Endothelial cell of umbilical vein (primary cell): ENCODE measurements at regions not wholly inside any gene's neighbourhood (a gene's known extent, or its start where the extent isn't known, plus 50 kb on each side); places are given as distances from the start of the nearest gene placed in this dataset.

ENCODE experiments used
- BruUV-seq: library from RNA; stranded (reverse); fragments of 400-500 nt; replicated peaks from 2 replicates; lab custom pipeline; 2021; lab: Mats Ljungman, UMichigan
- CTCF ChIA-PET: fragments of 300-600, 350-600 bp; sonication (Branson Sonifier 250); formaldehyde crosslinking; loops from one replicate; lab custom pipeline; 2021; ENCODE audit warnings: antibody characterized with exemption, inconsistent platforms; lab: Charles Lee
- POLR2A ChIA-PET: fragments of 300-600, 350-600 bp; sonication (Branson Sonifier 250); formaldehyde crosslinking; loops from one replicate; lab custom pipeline; 2021; ENCODE audit warnings: antibody characterized with exemption, inconsistent platforms; lab: Charles Lee
- DNase-seq: peaks from one replicate; pipeline ENCODE4 v3.0.0-alpha.2; 2011; ENCODE audit warnings: low read depth, low spot score
- FAIRE-seq: peaks from 2 replicates; lab custom pipeline; 2011; peaks lifted over from hg19 to GRCh38; lab: Jason Lieb, UNC
- H2AFZ ChIP-seq: 2 replicates; pipeline ENCODE4 v1.6.0; 2012; ENCODE audit warnings: low read depth, low read length, control low read depth, inconsistent platforms
- H3K27ac ChIP-seq: 2 replicates; pipeline ENCODE4 v1.5.1; 2011; ENCODE audit warnings: low read depth, mild to moderate bottlenecking, control low read depth, low read length, moderate library complexity; ENCODE audit not compliant: insufficient read depth
- H3K27me3 ChIP-seq, 2 experiments: 2 replicates each; pipeline versions ENCODE4 v1.6.0 to v1.6.1; 2011; ENCODE audit warnings: low read length in 2 of 2, mixed read lengths in 1 of 2; ENCODE audit not compliant: control insufficient read depth in 2 of 2, insufficient read depth in 2 of 2
- H3K36me3 ChIP-seq, 2 experiments: 2 replicates in 1 of 2; 3 replicates in 1 of 2; pipeline ENCODE4 v1.5.1; 2011; ENCODE audit warnings: low read length in 2 of 2, mild to moderate bottlenecking in 1 of 2, moderate library complexity in 1 of 2; ENCODE audit not compliant: control insufficient read depth in 2 of 2, insufficient read depth in 2 of 2; ENCODE audit errors: extremely low read depth in 1 of 2
- H3K4me1 ChIP-seq: 3 replicates; pipeline ENCODE4 v1.5.1; 2011; ENCODE audit warnings: mild to moderate bottlenecking, low read length; ENCODE audit not compliant: control insufficient read depth, insufficient read depth; ENCODE audit errors: extremely low read depth
- H3K4me2 ChIP-seq: 2 replicates; pipeline ENCODE4 v1.6.1; 2011; ENCODE audit warnings: low read length, control low read depth, mixed read lengths; ENCODE audit not compliant: insufficient read depth
- H3K4me3 ChIP-seq, 3 experiments: fragments of 200-600 bp in 1 of 3; sonication (generic), shearing (Covaris generic) in 1 of 3; replicated peaks in 1 of 3; 2 replicates each; pipeline ENCODE4 v1.5.1; 2011 to 2016; ENCODE audit warnings: control low read depth in 3 of 3, low read length in 3 of 3, mild to moderate bottlenecking in 2 of 3, inconsistent platforms in 1 of 3, low read depth in 1 of 3, moderate library complexity in 1 of 3; ENCODE audit not compliant: insufficient read depth in 1 of 3
- H3K79me2 ChIP-seq: 2 replicates; pipeline ENCODE4 v1.6.0; 2012; ENCODE audit warnings: low read length, inconsistent platforms; ENCODE audit not compliant: control insufficient read depth, insufficient read depth
- H3K9ac ChIP-seq: replicated peaks from 2 replicates; pipeline ENCODE3; 2011; ENCODE audit warnings: low read length, control low read depth; ENCODE audit not compliant: insufficient read depth; ENCODE audit errors: extremely low read depth
- H3K9me1 ChIP-seq: replicated peaks from 3 replicates; pipeline ENCODE4 v1.6.0; 2011; ENCODE audit warnings: mild to moderate bottlenecking, low read length; ENCODE audit not compliant: control insufficient read depth, insufficient read depth; ENCODE audit errors: extremely low read depth
- H3K9me3 ChIP-seq: replicated peaks from 2 replicates; pipeline ENCODE4 v1.5.1; 2012; ENCODE audit warnings: low read length, inconsistent platforms; ENCODE audit not compliant: control insufficient read depth, insufficient read depth
- H4K20me1 ChIP-seq: replicated peaks from 2 replicates; pipeline ENCODE3; 2011; ENCODE audit warnings: mild to moderate bottlenecking, low read length; ENCODE audit not compliant: control insufficient read depth, insufficient read depth; ENCODE audit errors: extremely low read depth
- EZH2 ChIP-seq: IDR thresholded peaks from 2 replicates; pipeline ENCODE4 v1.6.1; 2012; ENCODE audit warnings: borderline replicate concordance, low read depth, mild to moderate bottlenecking, moderate library complexity, low read length, inconsistent platforms; ENCODE audit not compliant: severe bottlenecking
- FOS ChIP-seq: IDR thresholded peaks from 2 replicates; pipeline ENCODE4 v1.6.1; 2011; ENCODE audit warnings: mild to moderate bottlenecking, low read length, moderate library complexity, borderline replicate concordance; ENCODE audit not compliant: insufficient read depth
- GATA2 ChIP-seq: IDR thresholded peaks from 2 replicates; pipeline ENCODE4 v1.7.0; 2011; ENCODE audit warnings: low read depth, mild to moderate bottlenecking, moderate library complexity, mixed read lengths, low read length; ENCODE audit not compliant: insufficient read length, insufficient read depth
- JUN ChIP-seq: IDR thresholded peaks from 2 replicates; pipeline ENCODE4 v1.6.1; 2011; ENCODE audit warnings: borderline replicate concordance, low read depth; ENCODE audit not compliant: insufficient read length, insufficient read depth
- MYC ChIP-seq: IDR thresholded peaks from one replicate; pipeline ENCODE4 v1.6.1; 2011; ENCODE audit warnings: mild to moderate bottlenecking, low read depth, low read length
- POLR2A ChIP-seq: IDR thresholded peaks from 2 replicates; pipeline ENCODE4 v1.6.1; 2012; ENCODE audit warnings: low read depth, mild to moderate bottlenecking, control low read depth, low read length
- POLR2AphosphoS5 ChIP-seq: IDR thresholded peaks from 2 replicates; pipeline ENCODE4 v1.6.1; 2012; ENCODE audit warnings: low read depth, mild to moderate bottlenecking, control low read depth, low read length, moderate library complexity; ENCODE audit not compliant: insufficient read depth
- dilution Hi-C: fragments of 300-500 bp; cut with MboI; formaldehyde crosslinking; loops from one replicate; pipeline ENCODE4 v1.15.0; 2019; ENCODE audit warnings: low sequenced_read_pairs; ENCODE audit not compliant: extremely low pct_ligation_motif_present
- intact Hi-C: fragments of 100-400 bp; cut with micrococcal nuclease; formaldehyde crosslinking; loops from one replicate; pipeline ENCODE4 v1.10.0; 2022
- TF ChIP-seq, protein P1 (sequence below): IDR thresholded peaks from 2 replicates; pipeline ENCODE4 v1.6.1; 2011; ENCODE audit not compliant: insufficient read depth, insufficient read length
- TF ChIP-seq, protein P2 (sequence below), 2 donors: IDR thresholded peaks; 1 replicate in 1 of 2; 2 replicates in 1 of 2; pipeline ENCODE4 v1.5.1; 2011; ENCODE audit warnings: low read length in 2 of 2, mild to moderate bottlenecking in 2 of 2, moderate library complexity in 2 of 2, control low read depth in 1 of 2, inconsistent platforms in 1 of 2, low read depth in 1 of 2; ENCODE audit not compliant: insufficient read depth in 1 of 2; ENCODE audit errors: extremely low read depth in 1 of 2

DNA sequence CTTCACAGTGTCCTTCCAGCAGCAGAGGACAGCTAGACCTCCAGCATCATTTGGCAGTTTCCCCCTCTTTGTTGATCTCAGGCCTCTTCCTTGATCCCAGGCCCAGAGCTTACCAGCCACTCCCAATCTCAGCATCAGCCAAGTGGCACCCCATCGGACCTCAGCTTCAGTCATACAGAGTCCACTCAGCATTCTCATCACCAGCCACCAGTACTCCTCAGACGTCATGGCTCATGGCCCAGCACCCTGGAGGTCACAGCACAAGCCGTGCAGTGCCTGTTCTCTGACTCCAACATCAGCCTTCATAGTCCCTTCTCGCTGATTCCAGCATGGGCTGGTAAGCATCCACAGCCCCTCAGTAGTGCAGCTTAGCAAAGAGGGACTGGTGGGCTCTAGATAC is 487.6 kb upstream of the DAB1 start:
- DNase-seq (no peak), FAIRE-seq (no peak)
- intact Hi-C loops: no loop called here
- no peaks in the 10 kb centered on the region for H3K79me2 ChIP-seq
- H3K4me3 ChIP-seq: no peak overlapping the region
- no peaks in the 10 kb centered on the region for H3K4me1 ChIP-seq
- H3K27me3 ChIP-seq: no peaks in the 10 kb centered on the region
- dilution Hi-C loops: no loop called here
- H3K9ac ChIP-seq: no peak overlapping the region
- ChIA-PET POLR2A (no interaction called here), CTCF (no interaction called here)
- TF ChIP-seq, protein P1, sequence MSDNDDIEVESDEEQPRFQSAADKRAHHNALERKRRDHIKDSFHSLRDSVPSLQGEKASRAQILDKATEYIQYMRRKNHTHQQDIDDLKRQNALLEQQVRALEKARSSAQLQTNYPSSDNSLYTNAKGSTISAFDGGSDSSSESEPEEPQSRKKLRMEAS: no peak
- TF ChIP-seq GATA2 (no peak), JUN (no peak), EZH2 (no peak), MYC (no peak), POLR2A (no peak), POLR2AphosphoS5 (no peak), FOS (no peak)
- TF ChIP-seq, protein P2, sequence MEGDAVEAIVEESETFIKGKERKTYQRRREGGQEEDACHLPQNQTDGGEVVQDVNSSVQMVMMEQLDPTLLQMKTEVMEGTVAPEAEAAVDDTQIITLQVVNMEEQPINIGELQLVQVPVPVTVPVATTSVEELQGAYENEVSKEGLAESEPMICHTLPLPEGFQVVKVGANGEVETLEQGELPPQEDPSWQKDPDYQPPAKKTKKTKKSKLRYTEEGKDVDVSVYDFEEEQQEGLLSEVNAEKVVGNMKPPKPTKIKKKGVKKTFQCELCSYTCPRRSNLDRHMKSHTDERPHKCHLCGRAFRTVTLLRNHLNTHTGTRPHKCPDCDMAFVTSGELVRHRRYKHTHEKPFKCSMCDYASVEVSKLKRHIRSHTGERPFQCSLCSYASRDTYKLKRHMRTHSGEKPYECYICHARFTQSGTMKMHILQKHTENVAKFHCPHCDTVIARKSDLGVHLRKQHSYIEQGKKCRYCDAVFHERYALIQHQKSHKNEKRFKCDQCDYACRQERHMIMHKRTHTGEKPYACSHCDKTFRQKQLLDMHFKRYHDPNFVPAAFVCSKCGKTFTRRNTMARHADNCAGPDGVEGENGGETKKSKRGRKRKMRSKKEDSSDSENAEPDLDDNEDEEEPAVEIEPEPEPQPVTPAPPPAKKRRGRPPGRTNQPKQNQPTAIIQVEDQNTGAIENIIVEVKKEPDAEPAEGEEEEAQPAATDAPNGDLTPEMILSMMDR (IDR thresholded peaks at IDR 0.05; ENCODE audit: extremely low read depth in 1 of 2, insufficient read depth in 1 of 2, low read depth in 1 of 2, low read length in 2 of 2): no peak
- H4K20me1 ChIP-seq: no peaks in the 10 kb centered on the region
- peaks cover 1% of the 10 kb centered on the region for H3K9me3 ChIP-seq
- H3K4me2 ChIP-seq: no peak overlapping the region
- no peak overlapping the region for H3K27ac ChIP-seq
- H3K36me3 ChIP-seq: no peaks in the 10 kb centered on the region
- no peaks in the 10 kb centered on the region for H3K9me1 ChIP-seq
- no peak overlapping the region for H2AFZ ChIP-seq
- BruUV-seq: no TSS peak
